ENCODE measurements at regions not wholly inside any gene's neighbourhood (a gene's known extent, or its start where the extent isn't known, plus 50 kb on each side); places are given as distances from the start of the nearest gene placed in this dataset.

DNA sequence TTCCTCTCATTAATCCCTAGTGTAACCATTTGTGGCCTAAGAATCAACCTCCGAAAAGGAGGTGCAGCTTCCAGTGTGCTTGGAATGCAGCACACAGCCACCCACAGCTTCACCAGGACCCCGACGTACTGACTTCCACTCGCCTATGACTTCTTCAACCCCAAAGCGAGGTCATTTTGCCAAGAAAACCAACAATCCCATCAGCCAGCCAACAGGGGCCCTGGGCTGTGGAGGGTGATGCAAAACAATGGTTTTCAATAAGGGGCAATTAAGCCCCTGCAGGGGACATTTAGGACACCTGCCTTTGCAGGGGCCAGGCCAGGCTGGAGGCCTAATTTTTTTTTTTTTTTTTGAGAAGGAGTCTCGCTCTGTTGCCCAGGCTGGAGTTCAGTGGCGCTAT is 158.1 kb upstream of the SKOR2 start:
- Histone ChIP-seq H3K27me3 (ENCODE audit: control insufficient read depth, insufficient read depth, low read length) (no peaks in the 10 kb centered on the region), H3K4me3 (ENCODE audit: insufficient read depth, low read depth, low read length) (no peak overlapping the region), H3K79me1 (ENCODE audit: low read depth in 1 of 2, low read length in 2 of 2) (no peaks in the 10 kb centered on the region), H3K4me2 (ENCODE audit: low read depth, low read length) (no peak overlapping the region), H2AK5ac (ENCODE audit: low read depth, low read length) (no peak overlapping the region), H3K23ac (ENCODE audit: low read depth, low read length) (no peak overlapping the region), H3K27ac (ENCODE audit: insufficient read depth, low read length) (no peak overlapping the region), H4K5ac (ENCODE audit: low read depth, low read length) (no peak overlapping the region), H3K4me1 (ENCODE audit: control insufficient read depth, insufficient read depth, low read length) (no peaks in the 10 kb centered on the region), H4K8ac (ENCODE audit: low read depth in 2 of 2, low read length in 2 of 2) (no peak overlapping the region), H2BK15ac (ENCODE audit: low read depth, low read length) (no peak overlapping the region), H2BK5ac (ENCODE audit: low read depth, low read length, poor library complexity, severe bottlenecking) (no peak overlapping the region), H3K9me1 (ENCODE audit: insufficient read depth, low read length) (no peaks in the 10 kb centered on the region), H3K14ac (replicated peaks; ENCODE audit: low read depth, low read length) (no peak overlapping the region), H3K4ac (ENCODE audit: low read depth, low read length) (no peak overlapping the region), H2AFZ (replicated peaks; ENCODE audit: low read length, poor library complexity) (no peak overlapping the region), H2BK120ac (ENCODE audit: low read depth, low read length) (no peak overlapping the region), H4K20me1 (ENCODE audit: insufficient read depth, low read length) (no peaks in the 10 kb centered on the region), H2AK9ac (replicated peaks; ENCODE audit: low read depth, low read length, poor library complexity) (no peak overlapping the region), H3K9me3 (ENCODE audit: control insufficient read depth, insufficient read depth, low read length) (peaks cover 5% of the 10 kb centered on the region; the same call in 1 of the 2 replicates), H3K9ac (ENCODE audit: low read depth, low read length) (no peak overlapping the region), H4K91ac (ENCODE audit: insufficient read depth, low read depth, low read length) (no peak overlapping the region), H2BK20ac (ENCODE audit: low read depth, low read length) (no peak overlapping the region), H3K18ac (ENCODE audit: low read depth, low read length) (no peak overlapping the region), H3K56ac (ENCODE audit: extremely low read depth, insufficient read depth, low read length) (no peak overlapping the region), H3K36me3 (ENCODE audit: control insufficient read depth, insufficient read depth, low read length) (no peaks in the 10 kb centered on the region)
- intact Hi-C loops (cut with micrococcal nuclease): no loop called here
- DNase-seq: no peak
- dilution Hi-C loops (cut with HindIII; ENCODE audit: low sequenced_read_pairs, unreplicated experiment): no loop called here
- 50% methylated on average over 1 of the region's 7 CpGs; no CpG with 5 or more reads in 1 of the 2 experiments for WGBS, 2 experiments (ENCODE audit: extremely low coverage in 2 of 2, insufficient read length in 1 of 2)
- BruUV-seq (replicated peaks): no TSS peak
- ChIA-PET CTCF (no interaction called here), POLR2A (ENCODE audit: unreplicated experiment) (no interaction called here)
- no peak for ATAC-seq (ENCODE audit: low read depth)
- in situ Hi-C loops (cut with MboI; ENCODE audit: low sequenced_read_pairs): no loop called here
- TF ChIP-seq MXI1 (IDR thresholded peaks at IDR 0.05; ENCODE audit: borderline replicate concordance, low read depth, low read length) (no peak), NFE2L2 (IDR thresholded peaks at IDR 0.05; ENCODE audit: low read depth, low read length) (no peak), RFX5 (IDR thresholded peaks at IDR 0.05; ENCODE audit: low read depth, low read length) (no peak)
